ENCODE measurements at regions not wholly inside any gene's neighbourhood (a gene's known extent, or its start where the extent isn't known, plus 50 kb on each side); places are given as distances from the start of the nearest gene placed in this dataset.

GRCh38 chr2:151180123-151180522 is 81.5 kb downstream of the RBM43 start:
- TF ChIP-seq EZH2phosphoT487 (IDR thresholded peaks at IDR 0.05) = no peak
- no peak for TF ChIP-seq EZH2 (IDR thresholded peaks at IDR 0.05)
- no peak for TF ChIP-seq CTCF (IDR thresholded peaks at IDR 0.05)
- Mint-ChIP-seq H3K36me3 (no peaks in the 10 kb centered on the region), H3K9me3 (no peaks in the 10 kb centered on the region)

GRCh38 chr2:151178207-151178606 is 83.5 kb downstream of the RBM43 start:
- H3K27me3 ChIP-seq = no peaks in the 10 kb centered on the region
- Mint-ChIP-seq H3K27ac (no peak overlapping the region), H3K9me3 (no peaks in the 10 kb centered on the region), H3K4me3 (no peak overlapping the region), H3K27me3 (ENCODE audit: insufficient read depth, low read depth) (peaks cover 4% of the 10 kb centered on the region), H3K36me3 (no peaks in the 10 kb centered on the region), H3K4me1 (peaks cover 9% of the 10 kb centered on the region)
- DNase-seq (ENCODE audit: low spot score) = no peak
- no peak overlapping the region for H3K9ac ChIP-seq
- H3K9me3 ChIP-seq (ENCODE audit: low read depth) = no peaks in the 10 kb centered on the region
- peaks cover 8% of the 10 kb centered on the region for H3F3A ChIP-seq (ENCODE audit: low read depth)
- H3K4me1 ChIP-seq = peaks cover 17% of the 10 kb centered on the region
- H3K4me2 ChIP-seq = no peak overlapping the region
- TF ChIP-seq EZH2phosphoT487 (IDR thresholded peaks at IDR 0.05) = no peak
- no peak for TF ChIP-seq CTCF (IDR thresholded peaks at IDR 0.05)
- TF ChIP-seq EZH2 (IDR thresholded peaks at IDR 0.05) = no peak
- H3K36me3 ChIP-seq = no peaks in the 10 kb centered on the region
- H4K20me1 ChIP-seq (ENCODE audit: low read depth) = no peaks in the 10 kb centered on the region
- H3K27ac ChIP-seq = no peak overlapping the region
- H2AFZ ChIP-seq (replicated peaks) = no peak overlapping the region
- H3K79me2 ChIP-seq (ENCODE audit: low read depth) = no peaks in the 10 kb centered on the region
- no peak overlapping the region for H3K4me3 ChIP-seq

More at GRCh38 chr2:151180123-151180522, 81.5 kb downstream of the RBM43 start:
- Histone ChIP-seq H4K20me1 (ENCODE audit: low read depth) (no peaks in the 10 kb centered on the region), H3K27ac (no peak overlapping the region), H3K79me2 (ENCODE audit: low read depth) (no peaks in the 10 kb centered on the region), H3K4me2 (no peak overlapping the region), H3K9ac (no peak overlapping the region), H3F3A (ENCODE audit: low read depth) (peaks cover 8% of the 10 kb centered on the region), H3K36me3 (no peaks in the 10 kb centered on the region), H3K4me1 (peaks cover 17% of the 10 kb centered on the region), H3K4me3 (no peak overlapping the region), H3K9me3 (ENCODE audit: low read depth) (no peaks in the 10 kb centered on the region), H3K27me3 (no peaks in the 10 kb centered on the region), H2AFZ (replicated peaks) (no peak overlapping the region)
- H3K4me3 Mint-ChIP-seq = no peak overlapping the region
- peaks cover 15% of the 10 kb centered on the region for H3K4me1 Mint-ChIP-seq
- peaks cover 4% of the 10 kb centered on the region for H3K27me3 Mint-ChIP-seq (ENCODE audit: insufficient read depth, low read depth)
- no peak overlapping the region for H3K27ac Mint-ChIP-seq
- DNase-seq (ENCODE audit: low spot score) = no peak

- H3K4me2 ChIP-seq = no peak overlapping the region
- no peak overlapping the region for H3K4me3 Mint-ChIP-seq
- TF ChIP-seq EZH2phosphoT487 (IDR thresholded peaks at IDR 0.05) (no peak), EZH2 (IDR thresholded peaks at IDR 0.05) (no peak), CTCF (IDR thresholded peaks at IDR 0.05) (no peak)
- H3K36me3 Mint-ChIP-seq = no peaks in the 10 kb centered on the region
- no peaks in the 10 kb centered on the region for H4K20me1 ChIP-seq (ENCODE audit: low read depth)
- peaks cover 8% of the 10 kb centered on the region for H3F3A ChIP-seq (ENCODE audit: low read depth)
- no peak overlapping the region for H3K27ac Mint-ChIP-seq
- H3K9me3 Mint-ChIP-seq = no peaks in the 10 kb centered on the region
- H3K9me3 ChIP-seq (ENCODE audit: low read depth) = no peaks in the 10 kb centered on the region
- no peaks in the 10 kb centered on the region for H3K36me3 ChIP-seq
- H3K27me3 ChIP-seq = no peaks in the 10 kb centered on the region
- no peak overlapping the region for H2AFZ ChIP-seq (replicated peaks)
- DNase-seq (ENCODE audit: low spot score) = no peak
- peaks cover 4% of the 10 kb centered on the region for H3K27me3 Mint-ChIP-seq (ENCODE audit: insufficient read depth, low read depth)
- no peaks in the 10 kb centered on the region for H3K79me2 ChIP-seq (ENCODE audit: low read depth)
- no peak overlapping the region for H3K27ac ChIP-seq
- no peak overlapping the region for H3K9ac ChIP-seq
- H3K4me1 Mint-ChIP-seq = peaks cover 5% of the 10 kb centered on the region
- no peak overlapping the region for H3K4me3 ChIP-seq
- peaks cover 14% of the 10 kb centered on the region for H3K4me1 ChIP-seq
Measured at GRCh38 chr2:151177756-151178155, 83.9 kb downstream of the RBM43 start.
